ENCODE measurements at regions not wholly inside any gene's neighbourhood (a gene's known extent, or its start where the extent isn't known, plus 50 kb on each side); places are given as distances from the start of the nearest gene placed in this dataset.

DNA sequence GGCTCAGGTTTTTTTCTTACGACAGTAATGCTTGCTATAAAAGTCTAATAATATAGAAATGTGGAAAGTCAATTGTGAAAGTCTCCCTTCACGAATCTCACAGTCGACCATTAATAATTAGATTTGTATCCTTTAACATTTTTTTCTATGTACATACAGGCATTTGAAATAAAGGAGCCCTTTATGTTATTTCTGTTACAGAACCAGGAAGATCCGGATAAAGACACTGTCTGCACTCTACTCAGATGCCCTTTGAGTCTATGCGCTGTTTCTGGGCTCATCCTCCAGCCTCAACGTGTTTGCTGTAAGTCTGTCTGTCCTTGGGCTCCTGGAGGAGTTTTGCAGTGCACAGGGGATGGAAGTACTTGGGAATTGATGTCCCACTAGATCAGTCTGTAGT is 212.2 kb upstream of the ATP2B1 start:
- no peak for DNase-seq (ENCODE audit: low read depth)

DNA sequence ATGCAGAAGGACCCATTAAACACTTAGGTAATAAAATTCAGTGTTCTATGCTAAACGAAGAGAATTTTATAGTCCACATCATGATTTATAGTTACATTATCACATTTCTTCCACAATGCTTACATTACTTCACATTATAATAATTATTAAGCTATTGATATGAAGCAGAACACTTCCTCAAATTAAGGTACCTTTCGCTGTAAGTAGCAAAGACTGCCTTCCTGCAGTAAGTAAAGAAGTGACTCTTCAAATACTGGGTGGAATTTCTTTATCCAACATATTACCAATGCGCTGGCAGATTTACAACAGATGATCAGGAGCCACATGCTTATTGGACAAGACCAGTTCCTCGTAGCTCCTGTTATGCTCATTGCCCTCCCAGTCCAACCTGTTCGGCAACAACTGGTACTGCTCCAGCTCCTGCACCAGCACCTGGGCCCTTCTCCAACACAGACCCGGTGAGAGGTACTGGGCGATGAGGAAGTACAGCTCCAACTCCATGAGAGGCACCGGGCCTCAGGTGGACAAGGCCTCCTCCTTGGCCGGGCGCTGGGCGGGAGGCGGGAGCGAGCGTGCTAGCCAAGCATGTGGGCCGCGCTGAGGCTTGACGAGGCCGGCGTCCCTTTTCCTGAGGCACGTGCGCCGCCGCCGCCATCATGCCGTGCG is 210.7 kb upstream of the ATP2B1 start:
- DNase-seq (ENCODE audit: low read depth) = no peak

DNA sequence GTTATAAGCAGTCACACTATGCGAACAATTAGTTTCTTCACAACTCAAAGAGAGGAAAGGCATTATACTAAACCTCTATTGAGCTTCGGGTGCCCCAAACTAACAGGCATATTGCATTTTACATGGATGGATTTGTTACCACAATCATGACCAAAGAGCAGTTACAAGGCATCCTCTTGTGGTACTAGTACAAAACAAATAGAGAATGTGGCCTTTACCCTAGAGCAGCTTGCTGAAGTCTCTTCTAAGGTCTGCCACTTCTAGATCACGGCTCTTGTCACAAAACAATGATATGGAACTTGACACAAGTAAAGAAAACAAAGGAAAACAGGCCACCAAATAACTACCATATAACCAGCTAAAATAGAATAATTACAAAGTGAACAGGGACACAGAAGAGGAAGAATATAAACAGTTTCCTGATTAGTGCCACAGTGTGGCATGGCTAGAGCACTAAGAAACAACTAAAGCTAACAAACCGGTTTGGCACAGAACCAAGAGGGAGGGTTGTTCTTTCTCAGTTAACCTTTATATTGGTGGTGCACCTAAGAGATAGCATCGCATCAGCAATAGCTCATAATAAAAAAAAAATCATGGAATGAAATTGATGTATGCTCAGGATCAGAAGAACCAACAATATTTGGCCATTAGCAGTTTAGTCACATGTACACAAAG is 209.7 kb upstream of the ATP2B1 start:
- DNase-seq (ENCODE audit: low read depth) = no peak

DNA sequence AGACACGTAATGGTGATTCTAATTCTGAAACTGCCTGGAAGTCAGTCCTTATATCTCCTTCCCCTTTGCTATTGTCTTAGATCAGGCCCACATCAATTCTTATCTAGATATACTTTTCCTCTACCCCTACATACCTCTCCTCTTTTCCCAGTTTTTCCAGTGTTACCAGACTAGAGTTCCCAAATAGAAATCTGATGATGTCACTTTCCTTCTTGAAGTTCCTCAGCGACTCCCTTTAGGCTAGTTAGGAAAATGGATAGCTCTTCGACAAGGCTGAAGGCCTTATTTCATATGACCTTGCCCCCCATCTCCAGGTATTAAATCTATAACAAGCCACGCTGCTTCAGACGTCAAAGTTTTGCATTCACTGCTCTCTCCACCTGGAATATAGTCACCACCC is 201.1 kb upstream of the ATP2B1 start:
- DNase-seq (ENCODE audit: low read depth) = no peak

DNA sequence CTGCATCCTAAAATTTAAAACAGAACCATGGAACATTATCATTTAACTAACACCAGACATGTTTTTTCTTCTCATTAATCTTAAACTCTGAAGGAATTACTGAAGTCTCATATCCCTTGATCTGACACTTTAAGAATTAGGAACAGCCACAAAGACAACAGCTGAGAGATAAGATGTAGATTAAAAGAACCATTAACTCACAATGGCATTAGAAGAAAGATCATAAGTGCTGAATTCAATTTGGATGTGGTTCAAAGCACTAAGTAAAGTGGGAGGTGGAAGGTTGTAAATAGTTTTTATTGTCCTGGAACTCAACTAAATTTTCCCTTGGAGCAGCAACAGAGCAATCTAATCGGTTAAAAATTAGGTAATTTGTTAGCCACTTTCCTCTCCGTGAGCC is 199.0 kb upstream of the ATP2B1 start:
- no peak for DNase-seq (ENCODE audit: low read depth)

DNA sequence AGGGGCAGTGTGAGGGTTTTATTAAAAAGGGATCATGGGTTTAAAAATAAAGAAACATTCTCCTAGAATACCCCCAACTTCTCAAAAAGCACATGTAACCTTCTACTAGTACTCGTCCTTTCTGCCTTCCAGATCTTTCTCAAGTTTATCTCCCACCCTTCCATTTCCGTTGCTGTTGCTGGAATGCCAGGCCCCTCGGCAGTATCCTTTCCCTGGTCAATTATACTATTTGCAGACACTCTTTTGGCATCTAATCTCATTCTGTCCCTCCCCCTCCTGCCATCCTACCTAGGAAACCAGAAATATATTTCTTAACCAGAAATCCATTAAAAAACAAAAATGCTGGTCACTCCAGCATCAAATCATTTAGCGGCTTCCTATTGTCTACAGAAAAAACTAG is 198.2 kb upstream of the ATP2B1 start:
- DNase-seq (ENCODE audit: low read depth) = no peak

DNA sequence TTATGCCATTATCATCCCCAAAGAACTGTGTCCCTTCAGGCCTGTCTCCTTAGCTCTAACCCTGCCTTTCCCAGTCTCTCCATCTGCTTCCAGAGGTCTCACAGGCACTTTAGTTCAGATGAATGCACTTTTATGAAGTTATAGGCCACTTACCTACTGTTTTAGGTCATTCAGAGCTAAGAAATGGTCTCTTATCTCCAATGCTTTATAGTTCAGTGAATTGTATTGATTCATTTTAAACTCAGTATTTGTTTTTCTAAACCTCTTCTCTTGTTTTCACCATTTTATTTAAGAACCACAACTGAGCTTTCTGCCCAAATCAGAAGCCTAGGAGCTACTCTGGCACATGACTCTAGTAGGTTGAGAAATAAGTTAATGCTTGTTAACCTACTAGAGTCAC is 197.5 kb upstream of the ATP2B1 start:
- no peak for DNase-seq (ENCODE audit: low read depth)

DNA sequence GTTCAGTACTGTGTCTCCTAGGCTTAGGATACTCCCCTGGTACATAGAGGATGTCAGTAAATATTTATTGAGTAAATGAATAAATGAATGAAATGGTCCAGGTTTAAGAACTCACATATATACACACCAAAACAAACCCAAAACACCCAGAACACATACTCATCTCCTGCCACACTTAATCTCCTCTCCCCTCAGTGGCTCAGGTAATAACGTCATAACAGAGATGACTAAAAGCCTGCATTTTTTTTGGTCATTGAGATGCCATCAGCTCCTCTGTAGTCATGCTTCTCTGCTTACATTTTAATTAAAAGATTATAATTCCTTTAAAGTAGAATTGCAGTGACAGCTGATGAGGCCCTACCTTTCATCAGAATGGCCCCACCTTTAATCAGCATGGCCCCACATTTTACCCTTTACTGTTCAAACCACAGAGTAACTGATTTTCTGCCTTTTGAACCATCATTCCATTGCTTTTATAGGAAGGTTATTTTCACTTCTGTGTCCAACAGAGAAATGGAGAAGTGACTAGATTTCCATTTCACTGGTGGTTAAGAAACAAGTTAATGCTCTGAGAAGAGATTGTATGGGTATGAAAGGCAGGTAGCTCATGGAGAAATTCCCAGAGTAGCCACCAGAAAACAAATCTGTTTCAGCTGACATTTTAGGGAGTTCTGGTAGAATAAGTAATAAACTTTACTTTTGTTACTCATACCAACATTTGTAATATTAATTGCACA is 193.4 kb upstream of the ATP2B1 start:
- no peak for DNase-seq (ENCODE audit: low read depth)

DNA sequence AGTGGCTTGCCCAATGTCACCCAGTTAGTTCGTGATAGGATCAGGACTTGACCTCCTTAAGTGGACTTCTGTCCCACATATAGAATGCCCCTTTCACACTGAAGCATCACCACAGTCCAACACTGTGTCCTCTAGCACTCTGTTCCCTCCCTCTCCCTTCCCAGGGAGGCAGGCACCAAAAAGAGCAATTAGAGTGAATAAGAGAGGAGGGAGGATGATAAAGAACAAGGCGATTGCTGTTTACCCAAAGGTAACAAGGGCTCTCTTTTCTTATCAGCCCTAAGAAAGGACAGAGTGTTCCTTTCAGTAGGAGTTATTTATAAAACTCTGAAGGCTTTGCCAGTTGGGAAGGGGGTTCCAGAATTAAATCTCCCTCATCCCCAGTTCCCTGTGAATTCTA is 192.7 kb upstream of the ATP2B1 start:
- no peak for DNase-seq (ENCODE audit: low read depth)

DNA sequence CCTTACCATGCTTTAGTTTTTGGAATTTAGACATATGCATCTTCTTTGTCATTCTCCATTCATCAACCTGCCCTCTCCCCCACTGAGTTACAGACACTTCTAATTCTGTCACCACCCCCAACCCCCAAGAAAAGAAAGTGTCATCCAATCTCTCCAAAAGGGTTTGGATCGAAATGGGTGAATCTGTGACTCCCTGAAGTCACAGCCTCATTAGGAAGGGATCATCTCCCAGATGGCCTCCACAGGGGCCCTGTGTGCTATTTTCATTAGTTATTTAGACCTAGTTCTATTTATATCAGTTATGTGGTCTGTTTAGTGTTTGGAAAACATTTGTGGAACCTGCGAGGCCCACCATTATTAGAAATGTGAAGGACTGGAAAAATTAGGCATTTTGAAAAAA is 191.0 kb upstream of the ATP2B1 start:
- DNase-seq (ENCODE audit: low read depth) = no peak

DNA sequence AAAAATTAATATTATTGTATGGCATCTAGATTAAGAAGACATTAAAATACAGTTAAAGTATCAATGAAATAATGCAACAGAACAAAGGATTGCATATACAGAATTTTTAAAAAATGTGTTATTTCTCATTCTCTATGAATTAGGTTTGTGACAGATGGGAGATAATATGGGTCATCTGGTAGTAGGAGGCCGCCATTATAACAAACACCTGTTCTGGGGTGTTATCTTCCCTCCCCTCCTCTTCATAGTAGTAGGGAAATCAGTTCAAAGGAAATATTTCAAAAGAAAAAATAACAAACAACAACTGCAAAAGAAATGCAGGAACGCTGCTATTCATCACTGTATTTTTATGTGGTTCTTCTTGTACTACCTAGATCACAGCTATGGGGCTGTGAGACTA is 187.0 kb upstream of the ATP2B1 start:
- no peak for DNase-seq (ENCODE audit: low read depth)

DNA sequence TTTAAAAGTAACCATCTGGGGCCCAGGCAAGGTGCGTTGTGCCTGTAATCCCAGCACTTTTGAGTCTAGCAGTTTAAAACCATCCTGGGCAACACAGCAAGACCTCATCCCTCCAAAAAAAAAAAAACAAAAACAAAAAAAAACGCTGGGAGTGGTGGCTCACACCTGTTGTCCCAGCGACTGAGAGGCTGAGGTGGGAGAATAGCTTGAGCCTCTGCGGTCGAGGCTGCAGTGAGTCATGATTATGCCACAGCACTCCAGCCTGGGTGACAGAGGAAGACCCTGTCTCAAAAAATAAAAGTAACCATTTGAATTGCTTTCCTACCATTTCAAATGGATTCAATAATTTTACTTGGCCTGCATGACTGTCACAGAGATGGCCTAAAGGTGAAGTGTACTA is 186.5 kb upstream of the ATP2B1 start:
- DNase-seq (ENCODE audit: low read depth) = no peak

DNA sequence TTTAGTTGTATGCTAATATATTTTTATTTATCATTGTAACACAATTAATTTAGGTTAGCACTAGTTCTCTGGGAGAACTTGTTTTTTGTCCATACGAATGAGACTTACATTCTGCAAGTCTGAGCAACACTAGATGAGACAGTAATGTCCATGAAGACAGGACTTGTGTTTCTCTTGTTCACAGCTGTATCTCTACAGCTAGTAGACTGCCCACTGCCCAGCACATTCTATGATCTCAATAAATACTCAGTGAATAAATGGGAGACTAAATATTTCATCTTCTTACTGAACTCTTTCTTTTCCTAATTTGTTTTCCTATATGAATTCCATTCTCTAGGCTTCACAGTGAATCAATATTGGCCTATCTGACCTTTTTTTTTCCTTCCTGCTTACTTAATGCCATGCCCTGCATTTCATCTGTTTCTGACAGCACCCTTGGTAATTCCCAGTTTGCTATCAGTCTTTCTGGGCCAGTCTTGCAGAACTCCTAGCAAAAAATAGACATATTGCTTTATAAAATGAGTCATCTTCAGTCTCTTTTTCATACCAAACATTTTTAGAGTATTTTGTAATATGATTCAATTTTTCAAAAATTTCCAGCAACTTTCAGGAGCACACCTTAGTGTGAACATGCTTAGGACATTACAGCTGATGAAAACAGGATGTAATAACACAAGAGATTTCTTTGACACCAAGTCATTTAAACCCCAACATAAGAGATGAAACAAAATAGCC is 185.5 kb upstream of the ATP2B1 start:
- DNase-seq (ENCODE audit: low read depth) = no peak

DNA sequence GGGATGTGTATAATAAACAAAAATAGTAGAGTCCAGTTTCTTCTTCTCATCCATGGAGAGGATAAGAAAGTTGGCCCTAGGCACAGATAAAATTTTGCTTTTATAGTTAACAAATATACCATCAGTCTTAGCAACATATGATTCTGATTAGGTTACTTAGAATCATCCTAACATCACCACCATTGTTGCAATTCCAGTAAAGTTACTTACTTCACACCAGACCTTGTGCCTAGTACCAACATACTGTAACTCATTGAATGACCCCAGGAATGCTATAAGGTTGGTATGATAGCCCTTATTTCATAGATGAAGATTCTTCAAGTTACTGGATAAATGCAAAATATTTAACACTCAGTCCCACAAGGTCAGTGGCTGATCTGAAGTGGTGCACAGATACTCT is 183.8 kb upstream of the ATP2B1 start:
- DNase-seq (ENCODE audit: low read depth) = no peak

DNA sequence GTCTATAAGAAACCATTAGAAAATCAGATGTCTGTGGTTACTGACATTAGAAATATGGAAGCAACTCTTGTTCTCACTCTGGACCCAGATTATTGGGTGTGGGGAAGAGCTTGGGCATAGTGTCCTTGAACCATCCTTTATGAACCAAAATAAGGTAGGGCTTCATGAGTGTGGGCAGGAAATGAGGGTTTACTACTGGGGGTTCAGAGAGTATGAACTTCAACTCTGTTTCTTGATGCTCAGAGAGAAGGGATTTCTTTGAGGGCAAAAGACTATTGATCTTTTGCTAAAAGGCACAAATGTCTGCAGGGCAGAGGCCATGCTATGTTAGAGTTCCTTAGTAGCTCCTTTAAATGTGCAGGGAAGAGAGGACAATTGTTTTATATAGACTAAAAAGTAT is 183.3 kb upstream of the ATP2B1 start:
- no peak for DNase-seq (ENCODE audit: low read depth)

DNA sequence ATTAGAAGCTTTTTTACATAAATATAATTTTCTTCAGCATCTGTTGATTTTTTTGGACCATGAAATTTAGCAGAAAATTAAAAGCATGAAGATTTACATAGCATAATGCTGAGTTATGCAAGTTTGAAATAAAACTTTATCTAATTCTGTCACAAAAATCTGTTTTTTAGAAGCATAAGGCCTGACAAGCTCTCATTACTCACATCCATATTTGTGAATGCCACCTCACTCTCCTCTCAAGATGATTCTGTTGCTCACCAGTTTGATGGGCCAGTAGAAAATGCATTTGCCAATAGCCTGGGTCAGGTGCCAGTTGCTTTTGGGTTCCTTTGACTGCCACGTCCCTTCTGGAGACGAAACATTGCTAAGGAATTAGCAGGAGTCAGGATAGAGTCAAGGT is 181.5 kb upstream of the ATP2B1 start:
- DNase-seq (ENCODE audit: low read depth) = no peak

DNA sequence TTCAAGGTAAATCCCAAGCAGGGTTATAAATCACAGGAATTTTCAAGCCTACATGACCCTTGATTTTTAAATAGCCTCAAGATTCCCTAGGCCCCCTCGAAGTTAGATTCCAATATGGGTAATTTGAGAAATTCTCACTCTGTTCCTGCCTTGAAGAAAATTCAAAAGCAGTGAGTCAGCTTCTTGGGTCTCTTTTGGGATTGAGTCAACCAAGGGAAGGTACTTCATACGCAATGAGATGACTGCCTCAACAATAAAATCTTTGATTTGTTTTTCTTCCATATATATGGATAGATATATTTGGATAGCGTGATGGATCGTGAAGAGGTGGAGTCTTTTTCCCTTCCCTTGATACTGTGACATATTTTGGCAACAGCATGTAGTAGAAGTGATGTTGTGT is 180.4 kb upstream of the ATP2B1 start:
- no peak for DNase-seq (ENCODE audit: low read depth)

DNA sequence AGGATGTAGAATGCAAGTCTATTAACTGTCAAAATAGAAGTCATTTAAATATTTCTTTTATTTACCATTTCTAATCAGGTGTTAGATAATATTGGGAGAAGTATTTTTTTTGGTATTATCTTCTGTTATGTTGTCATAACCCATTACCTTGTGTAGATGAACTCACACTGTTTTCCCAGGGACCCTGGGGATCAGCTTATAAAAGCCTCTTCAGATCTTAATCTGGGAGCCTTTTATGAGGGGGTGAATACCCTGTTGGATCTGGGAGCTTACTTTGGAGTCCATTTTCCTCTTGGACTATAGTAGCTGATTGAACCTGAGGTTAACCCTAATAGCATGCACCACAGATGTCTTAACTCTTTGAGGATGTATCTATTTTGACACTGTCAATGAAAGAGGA is 176.3 kb upstream of the ATP2B1 start:
- DNase-seq (ENCODE audit: low read depth) = no peak

DNA sequence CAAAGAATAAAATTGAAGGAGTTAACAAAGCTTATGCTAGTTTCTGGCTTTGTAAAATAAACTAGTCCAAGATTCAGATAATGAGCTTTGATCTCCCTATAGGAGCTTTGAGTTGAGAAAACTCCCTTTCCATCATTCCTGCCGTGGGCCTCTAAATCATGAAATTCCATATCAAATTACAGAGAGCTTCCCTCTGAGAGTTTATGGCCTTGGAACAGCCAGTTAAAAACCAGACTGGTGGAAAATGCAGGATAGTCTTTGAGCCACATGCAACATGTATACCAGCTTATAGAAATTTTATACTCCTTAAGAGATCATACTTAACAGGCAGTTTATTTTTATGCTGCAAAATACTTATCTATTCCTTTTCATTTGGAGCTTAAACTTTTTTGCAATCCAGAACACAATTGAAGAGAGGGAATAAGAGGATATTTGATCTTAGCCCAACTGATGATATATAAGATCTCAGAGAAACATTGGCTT is 175.8 kb upstream of the ATP2B1 start:
- no peak for DNase-seq (ENCODE audit: low read depth)

DNA sequence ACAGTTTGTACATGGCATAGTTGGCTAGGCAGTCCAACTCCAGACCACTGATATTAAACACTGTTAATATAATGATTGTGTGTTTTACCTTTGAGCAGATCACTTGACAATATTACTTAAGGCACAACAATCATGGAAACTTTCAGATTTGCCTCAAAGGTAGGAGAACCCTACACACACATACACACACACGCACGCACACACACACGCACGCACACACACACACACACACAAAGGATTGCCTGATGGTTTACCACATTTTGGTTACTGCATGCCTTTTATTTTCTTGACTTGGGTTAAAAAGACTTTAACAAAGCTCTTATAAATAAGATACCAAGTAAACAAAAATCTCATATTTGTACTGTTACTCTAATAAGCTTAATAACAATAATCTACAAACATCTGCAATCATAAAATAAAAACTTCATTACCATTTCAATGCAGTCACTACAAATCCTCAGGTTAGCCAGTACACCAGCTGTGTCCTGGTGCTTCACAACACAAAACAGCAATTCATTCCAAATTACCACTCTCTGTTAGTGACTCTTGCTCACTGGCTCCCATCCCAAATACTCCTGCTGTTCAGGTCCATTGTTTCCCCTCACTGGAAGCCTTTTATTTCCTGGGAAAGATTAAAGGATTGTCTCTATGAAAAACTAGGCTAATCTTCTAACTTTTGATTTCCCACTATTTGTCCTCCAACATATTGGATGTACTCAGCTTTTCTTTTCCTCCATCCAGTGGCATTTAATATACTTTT is 175.2 kb upstream of the ATP2B1 start:
- no peak for DNase-seq (ENCODE audit: low read depth)

DNA sequence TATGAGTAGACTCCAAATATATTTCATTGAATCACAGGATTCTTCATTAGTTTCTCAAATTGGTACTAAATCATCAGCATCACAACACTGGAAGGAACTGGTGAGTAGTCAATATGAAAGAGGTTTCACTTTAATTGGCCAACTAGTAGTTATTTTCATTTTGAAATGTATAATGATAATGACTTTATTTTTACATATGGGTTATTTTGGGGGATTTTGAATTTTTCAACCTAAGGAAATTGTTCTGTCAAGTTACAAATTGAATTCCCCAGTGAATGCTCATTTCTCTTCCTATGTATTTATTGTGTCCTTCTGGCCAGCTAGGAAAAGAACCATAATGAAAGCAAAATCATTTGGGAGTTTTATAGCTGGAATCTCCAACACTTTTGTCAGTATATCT is 174.2 kb upstream of the ATP2B1 start:
- no peak for DNase-seq (ENCODE audit: low read depth)

DNA sequence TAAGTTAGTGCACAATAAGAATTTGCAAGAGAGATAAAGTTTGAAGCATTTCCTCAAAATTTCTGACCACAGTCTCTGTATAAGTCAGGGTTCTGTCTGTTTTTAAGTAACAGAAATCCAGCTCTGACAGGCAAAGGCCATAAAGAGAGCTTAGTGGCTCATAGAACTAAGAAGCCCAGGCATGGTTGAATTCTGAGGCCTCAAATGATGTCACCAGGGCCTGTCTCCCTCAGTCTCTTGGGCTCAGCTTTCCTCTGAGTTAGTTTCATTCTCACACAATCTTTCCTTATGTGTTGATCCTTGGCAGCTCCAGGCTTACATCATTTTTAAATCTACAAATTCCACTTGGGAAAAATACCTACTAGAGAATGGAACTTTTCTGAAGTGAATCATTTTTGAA is 173.4 kb upstream of the ATP2B1 start:
- no peak for DNase-seq (ENCODE audit: low read depth)
